Hippocampal formation (tissue), 2 donors: ENCODE measurements at regions not wholly inside any gene's neighbourhood (a gene's known extent, or its start where the extent isn't known, plus 50 kb on each side); places are given as distances from the start of the nearest gene placed in this dataset.

Experiments used
- DNase-seq, 2 donors: peaks; one replicate each; lab custom pipeline; 2025; lab: John Stamatoyannopoulos, UW

DNA sequence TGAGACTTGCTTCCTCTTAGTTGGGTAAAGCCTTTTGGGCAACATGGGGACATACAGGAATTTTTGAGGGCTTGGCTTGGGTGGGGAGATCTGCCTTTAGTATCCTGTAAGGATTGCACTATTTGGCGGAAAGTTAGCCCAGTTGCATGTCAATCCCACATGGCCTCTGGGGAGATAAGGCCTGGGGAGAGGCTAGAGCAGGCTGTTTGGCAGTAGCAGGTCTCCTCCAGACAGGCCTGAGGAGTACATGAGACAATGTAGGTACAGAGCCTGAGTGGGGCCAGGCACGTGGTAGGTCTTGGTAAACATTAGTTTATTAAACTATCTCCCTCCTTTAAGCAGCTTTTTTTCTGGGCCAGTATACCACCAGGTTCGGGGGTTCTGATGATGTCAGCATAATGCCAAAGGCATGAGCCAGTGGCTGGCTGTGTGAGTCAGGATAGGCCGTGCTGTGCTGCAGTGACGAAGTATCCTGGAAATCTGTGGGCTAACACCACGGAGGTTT, 147.9 kb downstream of the VEGFA start:
- no peak for DNase-seq

DNA sequence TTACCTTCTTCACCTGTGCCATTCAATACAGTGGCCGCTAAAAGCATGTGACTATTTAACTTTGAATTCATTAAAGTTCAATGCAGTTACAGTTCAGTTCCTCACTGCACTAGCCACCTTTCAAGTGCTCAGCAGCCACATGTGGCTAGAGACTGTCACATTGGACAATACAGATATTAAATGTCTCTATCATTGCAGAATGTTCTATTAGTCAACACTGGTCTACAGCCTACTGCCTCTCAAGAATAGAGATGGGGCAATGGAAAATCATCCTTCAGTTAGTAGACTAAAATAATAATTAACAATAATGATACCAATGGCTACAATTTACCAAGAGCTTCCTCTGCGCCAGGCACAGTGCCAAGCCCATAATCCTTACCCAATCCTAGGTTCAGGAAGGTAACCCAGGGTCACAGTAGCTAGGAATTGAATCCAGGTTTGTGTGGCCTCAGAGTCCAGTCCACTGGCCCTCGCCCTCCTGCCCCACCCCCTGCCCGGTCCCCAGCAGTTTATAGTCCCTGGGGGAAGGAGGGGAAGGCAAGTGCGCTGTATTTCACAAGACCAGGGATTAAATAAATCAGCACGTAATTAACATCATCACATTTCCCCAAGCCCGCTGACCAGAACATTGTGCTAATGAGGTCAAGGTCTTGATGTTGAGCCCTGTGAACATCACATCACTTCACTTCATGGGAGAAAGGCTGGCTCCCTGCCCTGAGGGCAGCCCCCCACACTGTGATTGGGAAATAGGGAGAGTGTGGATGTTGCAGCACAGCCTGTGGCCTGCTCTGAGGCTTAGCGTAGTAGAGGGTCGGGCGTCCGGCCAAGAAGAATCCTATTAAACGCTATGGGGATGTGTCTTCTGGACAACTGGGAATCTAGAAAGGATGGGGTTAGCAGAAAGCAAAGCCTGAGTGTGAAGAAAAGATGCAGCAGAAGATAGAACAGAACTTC, 147.2 kb downstream of the VEGFA start:
- no peak for DNase-seq

DNA sequence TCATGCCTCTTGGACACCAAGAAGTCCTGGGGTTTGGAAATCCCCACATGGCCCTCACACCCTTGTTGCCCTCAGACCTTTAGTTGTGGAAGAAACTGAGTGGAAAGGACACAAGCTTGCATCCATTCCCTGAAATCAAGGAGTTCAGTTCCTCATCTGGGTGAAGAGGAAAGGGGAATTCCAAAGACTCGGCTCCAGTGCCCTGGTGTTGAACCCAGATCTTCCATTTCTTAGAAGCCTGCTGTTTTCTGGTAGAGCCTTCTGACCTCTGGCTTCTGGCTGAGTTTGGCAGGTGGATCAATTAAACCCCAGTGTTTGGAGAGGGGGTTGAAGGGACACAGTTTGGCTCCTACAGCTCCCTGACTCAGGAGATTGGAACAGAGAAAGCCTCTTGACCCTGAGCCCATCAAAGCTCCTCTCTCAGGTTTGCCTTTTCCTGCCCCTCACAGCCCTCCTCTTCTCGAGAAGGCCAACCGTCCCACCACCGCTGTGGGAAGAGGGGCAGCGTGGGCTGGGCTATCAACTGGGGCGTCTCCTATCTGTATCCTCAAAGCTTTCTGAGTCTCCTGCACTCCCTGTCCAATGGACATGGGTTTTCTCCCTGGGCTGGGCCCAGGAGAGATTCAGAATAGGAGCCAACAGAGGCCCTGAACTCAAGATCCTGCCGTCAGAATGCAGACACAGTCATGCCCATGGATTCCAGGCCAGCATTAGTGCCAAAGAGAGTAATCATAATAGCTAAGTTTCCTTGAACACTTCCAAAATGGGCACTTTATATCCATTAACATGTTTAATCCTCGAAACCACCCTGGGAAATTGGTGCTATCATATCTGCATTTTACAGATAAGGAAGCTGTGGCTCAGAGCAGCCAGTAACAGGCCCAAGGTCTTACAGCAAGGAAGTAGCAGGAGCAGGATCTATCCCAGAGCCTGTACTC, 146.2 kb downstream of the VEGFA start:
- DNase-seq: no peak

DNA sequence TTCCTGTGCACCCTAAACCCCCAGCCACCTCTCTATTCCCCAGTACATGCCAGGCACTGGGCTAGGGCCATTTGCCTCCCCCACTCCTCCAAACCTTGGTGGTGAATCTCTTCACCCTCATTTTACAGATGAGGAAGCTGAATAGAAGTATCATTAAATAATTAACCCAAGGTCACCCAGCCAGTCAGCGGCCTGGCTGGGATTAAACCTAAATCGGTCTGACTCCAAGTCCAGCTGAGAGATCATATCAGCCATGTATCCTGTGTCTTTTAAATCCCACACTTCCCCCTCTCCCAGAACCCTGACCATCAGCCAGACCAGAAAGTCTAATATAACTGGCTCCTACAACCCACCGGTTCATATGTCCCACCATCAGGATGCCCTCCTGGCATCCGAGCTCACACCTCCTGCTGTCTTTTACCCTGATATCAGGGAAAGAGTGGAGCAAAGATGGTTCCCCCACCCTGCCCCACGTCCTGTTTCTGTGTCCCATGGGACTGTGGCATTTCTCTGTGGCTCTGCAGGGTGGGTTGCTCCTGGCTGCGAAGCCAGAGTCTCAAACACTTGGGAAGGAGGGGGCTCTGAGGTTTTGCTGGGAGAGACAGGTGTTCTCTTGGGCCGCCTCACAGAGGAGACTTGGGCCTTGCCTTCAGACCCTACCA, 145.3 kb downstream of the VEGFA start:
- no peak for DNase-seq

DNA sequence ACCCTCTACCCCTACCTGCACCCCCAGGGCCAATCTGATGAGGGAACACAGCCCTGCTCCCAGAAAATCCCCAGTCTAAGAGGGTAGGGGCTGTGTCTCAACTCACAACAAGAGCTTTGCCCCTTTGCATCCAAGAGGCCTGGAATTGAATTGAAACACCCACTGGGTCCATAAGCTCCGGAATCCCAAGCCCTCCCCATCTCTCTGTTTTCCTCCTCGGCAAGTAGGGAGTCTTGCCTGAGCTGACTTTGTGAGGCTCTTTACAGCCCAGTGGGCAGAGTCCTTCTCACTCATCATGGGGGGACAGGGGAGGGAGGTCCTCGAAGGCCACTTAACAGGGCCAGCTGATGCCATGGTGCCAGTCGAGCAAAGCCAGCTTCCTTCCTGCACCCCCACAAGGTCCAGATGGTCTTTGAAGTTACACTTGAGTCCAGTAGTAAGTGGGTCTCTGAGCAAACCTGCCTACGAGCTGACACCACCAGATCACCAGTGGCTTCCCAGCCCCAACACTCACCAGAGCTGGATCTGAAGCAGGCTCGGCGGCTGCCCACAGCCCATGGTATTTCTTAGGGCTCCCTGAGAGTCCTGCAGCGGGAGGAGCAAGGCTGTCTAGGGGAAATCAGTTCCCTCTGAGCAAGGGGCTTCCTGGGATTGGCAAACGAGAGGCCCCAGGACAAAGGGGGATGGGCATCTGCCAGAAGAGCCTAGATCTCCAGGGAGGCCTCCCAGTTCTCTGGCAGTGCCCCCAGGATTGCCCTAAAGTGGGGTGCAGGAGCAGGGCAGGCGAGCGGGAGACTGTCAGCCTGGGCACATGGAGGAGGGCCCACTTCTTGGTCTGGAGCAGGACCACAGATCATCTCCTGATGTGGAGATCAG, 144.5 kb downstream of the VEGFA start:
- DNase-seq: no peak

DNA sequence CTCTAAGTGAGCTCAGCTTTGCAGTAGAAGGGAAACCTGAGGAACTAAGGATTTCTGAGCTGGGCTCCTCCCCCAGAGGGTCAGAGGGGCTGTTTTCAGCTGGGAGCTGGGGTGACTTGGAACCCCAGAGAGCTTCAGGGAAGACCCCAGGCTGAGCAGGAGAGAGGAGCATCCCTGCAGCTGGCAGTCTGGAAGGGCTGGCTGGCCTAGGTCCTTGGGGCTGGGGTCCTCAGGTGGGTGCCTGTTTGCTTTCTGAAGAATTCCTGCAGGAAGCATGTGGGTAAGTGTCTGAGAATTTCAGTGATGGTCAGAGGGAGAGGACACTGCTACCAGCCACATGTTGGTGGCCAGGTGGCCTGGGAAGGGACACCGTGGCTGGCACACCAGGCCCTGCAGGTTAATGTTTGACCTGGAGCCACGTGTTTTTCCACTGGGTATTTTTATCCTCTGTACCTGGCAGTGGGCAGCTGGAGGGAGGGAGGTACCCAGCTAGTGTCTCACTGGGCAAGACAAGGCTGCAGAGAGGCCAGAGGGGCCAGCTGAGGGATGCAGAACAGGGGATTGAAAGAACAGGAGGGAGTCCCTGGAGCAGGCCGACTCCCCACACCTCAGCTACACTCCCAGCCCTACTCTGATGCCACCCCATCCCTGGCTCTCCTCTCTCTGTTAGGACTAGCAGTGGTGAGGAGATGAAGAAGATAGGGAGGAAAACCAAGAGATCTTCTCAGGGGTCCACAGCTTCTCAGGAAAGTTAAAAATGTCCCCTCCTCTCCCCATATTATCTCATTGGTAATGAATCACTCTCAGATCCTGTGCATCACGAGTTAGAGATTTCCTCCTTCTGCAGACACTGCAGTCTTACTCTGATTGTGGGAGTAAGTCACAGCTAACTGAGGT, 143.6 kb downstream of the VEGFA start:
- DNase-seq: no peak

DNA sequence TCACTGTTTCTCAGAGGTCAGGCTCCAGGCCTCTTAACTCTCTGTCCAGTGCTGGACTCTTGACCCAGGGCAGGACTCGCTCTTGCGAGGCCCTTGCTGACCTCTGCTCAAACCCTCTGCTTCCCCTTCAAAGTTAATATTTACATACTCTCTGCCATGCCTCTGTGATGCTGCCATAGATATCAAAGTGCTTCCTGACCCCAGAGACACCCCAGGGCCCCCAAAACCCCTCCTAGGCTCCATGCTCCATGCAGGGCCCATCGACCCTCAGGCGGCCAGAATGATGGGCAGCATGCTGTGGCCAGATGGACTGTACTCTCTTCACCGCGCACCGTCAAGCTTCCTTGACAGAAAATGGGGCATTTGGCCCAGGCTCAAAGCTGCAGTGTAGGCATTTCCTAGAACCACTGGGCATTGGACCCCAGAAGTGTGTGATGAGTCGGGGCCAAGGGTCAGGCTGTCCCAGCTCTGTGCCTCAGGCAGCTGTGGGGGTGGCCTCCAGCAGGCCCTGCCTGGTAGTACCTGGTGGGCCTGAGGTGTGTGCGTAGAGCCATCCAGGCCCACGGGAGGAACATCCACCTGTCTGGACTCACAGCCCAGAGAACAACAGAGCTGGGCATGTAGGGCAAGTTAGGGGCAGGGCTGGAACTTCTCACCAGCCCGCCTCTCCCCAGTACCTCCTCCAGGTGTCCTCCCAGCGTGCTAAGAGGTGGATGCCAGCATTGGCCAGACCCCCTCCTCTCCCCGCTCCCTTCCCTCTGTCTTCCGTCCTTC, 142.8 kb downstream of the VEGFA start:
- no peak for DNase-seq

DNA sequence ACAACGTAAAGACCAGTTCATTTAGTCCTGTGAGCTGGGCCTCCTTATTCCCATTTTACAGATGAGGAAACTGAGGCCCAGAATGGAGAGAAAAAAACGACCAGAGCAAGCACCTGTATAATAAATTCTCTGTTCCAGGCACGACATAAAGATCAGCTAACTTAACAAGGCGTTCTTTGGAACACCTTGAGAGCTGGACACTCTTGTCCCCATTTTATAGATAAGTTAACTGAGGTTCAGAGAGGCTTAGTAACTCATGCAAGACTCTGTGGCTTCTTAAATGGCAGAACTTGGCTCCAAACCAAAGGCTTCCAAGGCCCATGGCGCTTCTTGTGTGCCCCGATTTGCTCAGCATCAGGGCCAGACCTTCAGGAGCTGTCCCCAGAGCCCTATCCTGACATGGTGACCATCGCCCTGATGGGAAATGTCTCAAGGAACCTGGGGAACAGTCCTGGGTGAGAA, 142.1 kb downstream of the VEGFA start:
- no peak for DNase-seq

DNA sequence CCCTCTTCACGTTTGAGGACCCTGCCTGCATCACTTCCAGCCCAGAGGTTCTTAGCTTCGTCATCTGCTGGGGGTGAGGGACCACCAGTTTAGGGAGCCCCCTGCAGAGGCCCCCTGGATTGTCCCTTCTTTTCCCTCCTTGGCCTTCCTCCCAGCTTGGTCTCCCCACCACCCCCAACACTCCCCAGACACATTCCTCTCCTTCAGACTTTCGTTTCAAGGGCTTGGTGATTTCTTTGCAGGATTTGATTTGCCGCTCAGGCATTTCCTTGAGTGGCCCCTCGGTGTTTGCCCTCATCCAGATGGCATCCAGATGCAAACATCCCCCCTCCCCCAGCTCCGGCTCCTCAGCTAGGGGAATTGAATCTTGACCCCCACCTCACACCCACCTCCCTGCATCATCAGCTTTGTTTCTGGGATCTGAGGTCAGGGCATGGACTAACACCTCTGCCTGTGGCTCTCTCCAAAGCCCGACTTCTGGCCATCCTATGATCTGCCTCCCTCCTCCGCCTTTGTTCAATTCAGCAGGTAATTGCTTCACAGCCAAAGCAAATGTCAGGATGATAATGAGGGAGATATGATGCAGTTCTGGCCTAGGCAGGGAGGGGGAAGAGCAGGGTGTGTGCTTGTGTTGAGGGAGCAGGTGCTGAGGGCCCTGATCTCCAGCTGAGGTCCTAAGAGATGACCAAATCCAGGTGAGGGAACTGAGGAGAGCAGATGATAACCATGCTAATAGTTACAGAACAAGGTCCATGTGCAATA, 141.5 kb downstream of the VEGFA start:
- DNase-seq: no peak

DNA sequence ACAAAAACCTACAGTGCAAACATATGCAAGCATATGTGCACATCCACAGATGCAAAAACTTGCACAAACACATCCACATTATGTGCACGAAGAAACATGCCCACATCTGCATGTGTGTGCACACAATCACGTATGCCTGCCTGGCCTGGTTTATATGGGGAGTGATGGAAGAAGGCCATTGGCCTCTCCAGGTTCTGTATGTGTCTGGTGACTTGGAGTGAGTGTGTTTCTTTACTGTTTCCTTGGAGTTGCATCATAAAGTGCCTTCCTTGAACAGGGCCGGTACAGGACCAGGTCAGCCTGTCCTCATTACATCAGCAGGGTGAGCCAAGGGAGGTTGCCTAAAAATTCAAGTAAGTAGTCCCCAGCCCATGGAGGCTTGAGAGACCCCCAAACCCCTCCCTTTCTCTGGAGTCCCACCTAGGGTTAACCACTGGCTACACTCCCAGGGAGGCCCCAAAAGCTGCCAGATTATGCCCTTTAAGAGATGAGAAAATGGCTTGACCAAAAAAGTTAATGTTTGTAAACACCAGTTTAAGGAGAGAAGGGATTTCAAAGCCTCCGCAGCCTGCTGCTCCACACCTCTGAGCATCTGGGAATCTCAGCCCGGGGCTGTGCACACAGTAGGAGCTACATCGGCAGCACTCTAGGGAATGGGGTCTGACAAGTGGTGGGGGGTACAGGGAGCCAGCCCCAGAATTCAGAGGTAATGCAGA, 140.8 kb downstream of the VEGFA start:
- DNase-seq: no peak

DNA sequence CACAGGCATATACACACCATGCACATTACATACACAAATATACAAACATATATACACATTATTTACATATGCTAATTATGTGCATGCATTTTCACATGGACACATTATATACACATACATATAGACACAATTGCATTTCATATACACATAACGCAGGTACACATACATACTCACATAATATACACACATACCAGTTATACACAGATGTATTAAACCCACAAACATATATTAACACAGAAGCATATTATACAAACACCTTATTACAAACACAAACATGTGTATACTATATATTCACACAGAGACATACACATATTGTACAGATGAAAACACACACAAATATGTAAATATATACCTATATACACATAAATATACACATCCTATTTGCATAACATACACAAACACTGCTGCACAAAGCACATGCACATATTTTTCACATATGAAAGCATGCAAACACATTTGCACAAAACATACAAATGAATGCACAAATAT, 140.2 kb downstream of the VEGFA start:
- no peak for DNase-seq

DNA sequence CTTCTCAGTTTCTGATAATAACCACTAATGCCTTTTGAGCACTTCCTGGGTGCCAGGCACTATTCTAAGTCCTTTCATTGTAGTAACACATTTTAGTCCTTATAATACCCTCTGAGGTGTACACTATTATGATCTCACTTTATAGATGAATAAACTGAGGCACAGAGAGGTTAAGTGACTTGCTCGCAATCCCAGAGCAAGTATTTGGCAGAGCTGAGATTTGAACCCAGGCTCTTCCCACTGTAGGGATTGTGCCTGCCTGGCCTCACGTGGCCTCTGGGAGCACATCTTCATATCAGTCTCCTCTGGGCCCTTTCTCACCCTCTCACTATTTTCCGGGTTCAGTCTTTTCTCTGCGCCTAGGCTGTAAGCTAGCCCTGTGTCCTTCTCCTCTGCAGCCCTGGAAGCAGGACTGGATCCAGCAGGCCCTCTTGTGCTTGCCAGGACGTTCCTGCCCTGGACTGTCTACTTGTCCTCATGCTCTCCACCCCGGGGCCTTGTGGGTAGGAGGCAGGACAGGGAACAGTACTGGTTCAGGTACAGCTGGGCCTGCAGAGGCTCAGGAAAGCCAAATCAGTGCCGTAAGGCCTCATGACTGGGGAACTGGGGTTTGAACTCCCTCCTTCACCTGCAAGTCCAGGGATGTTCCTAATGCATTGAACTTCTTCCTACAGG, 139.6 kb downstream of the VEGFA start:
- no peak for DNase-seq

DNA sequence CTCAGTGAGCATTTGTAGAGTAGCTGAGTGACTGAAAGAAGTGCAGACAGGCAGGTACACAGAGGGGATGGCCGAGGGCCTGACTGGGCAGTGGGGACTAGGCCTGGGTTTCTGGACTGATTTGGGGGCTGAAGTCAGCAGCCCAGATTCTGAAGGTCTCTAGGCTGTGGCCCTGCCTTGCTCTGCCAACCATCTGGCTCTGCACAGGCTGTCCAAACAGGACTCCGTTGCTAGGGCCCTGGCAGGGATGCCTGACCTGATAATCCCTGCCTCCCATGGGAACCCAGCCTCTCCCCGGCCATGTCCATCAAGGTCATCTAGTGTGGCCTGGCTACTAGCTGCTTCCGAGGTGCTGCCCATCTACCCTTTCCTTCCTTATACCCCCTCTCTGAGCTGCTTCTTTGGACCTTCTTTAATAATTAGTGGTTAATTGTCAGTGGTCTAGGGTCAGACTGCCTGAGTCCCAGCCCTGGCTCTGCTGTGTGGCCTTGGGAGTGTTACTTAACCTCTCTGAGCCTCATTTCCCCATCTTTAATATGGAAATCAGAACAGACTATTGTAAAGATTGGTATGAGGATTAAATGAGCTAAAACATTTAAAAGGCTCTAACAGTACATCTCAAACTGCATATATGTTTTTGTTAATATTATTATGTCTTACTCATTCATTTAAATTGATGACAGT, 137.9 kb downstream of the VEGFA start:
- DNase-seq: no peak

DNA sequence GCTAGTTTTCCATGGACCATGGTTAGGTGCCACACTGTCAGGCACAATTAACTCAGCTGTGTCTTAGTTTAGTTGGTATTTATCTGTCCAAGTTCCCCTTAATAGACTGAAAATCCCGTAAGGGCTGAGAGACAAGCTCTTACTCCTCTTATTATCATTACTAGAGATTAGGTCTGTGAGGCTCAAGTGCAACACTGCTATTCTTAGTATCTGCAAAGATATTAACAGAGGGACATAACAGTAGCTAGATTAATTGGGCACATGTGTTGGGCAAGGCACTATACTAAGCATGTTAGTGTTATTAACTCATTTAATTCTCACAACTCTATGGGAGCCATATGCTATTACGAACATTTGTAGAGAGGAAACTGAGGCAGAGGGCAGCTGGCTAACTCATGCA, 137.3 kb downstream of the VEGFA start:
- no peak for DNase-seq

DNA sequence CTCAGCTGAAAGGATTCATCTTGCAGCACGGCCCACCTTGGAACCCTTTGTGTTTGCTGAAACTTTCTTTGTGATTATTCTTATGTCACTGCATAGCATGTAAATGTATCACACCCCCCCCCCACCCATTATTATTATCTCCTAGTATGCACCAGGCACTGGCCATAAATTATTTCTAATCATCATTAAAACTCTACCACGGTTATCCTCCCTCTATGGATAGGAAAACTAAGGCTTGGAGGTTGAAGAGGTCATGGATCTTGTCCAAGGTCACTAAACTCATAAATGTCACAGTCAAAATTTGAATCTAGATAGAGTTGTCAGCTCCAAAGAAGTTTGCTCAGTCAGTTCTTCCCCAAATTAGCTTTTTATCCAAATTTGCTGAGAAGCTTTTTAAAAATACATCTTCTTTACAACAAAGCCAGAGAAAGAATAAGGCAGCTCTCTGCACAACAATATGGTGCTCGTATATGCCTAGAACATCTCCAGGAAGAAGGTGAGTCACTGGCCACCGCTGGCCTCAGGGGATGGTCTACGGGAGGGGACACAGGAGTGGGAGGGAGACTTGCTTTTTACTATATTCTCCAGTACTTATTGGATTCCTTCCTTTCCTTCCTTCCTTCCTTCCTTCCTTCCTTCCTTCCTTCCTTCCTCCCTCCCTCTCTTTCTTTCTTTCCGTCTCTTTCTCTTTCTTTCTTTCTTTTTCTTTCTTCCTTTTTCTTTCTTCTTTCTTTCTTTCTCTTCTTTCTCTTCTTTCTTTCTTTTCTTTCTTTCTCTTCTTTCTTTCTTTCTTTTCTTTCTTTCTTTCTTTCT, 134.5 kb downstream of the VEGFA start:
- DNase-seq: no peak
